NCI-H1436 treated with DMSO at 0.1 percent for 48 hours (cell line): ENCODE measurements at regions not wholly inside any gene's neighbourhood (a gene's known extent, or its start where the extent isn't known, plus 50 kb on each side); places are given as distances from the start of the nearest gene placed in this dataset.

Source experiments
- DNase-seq: peaks from one replicate; lab custom pipeline; 2025; lab: John Stamatoyannopoulos, UW

- no peak for DNase-seq
These were observed 175.4 kb upstream of the TP63 start for GRCh38 chr3:189455641-189456417.

- no peak for DNase-seq
These were observed 174.0 kb upstream of the TP63 start for GRCh38 chr3:189457201-189457607.

DNA sequence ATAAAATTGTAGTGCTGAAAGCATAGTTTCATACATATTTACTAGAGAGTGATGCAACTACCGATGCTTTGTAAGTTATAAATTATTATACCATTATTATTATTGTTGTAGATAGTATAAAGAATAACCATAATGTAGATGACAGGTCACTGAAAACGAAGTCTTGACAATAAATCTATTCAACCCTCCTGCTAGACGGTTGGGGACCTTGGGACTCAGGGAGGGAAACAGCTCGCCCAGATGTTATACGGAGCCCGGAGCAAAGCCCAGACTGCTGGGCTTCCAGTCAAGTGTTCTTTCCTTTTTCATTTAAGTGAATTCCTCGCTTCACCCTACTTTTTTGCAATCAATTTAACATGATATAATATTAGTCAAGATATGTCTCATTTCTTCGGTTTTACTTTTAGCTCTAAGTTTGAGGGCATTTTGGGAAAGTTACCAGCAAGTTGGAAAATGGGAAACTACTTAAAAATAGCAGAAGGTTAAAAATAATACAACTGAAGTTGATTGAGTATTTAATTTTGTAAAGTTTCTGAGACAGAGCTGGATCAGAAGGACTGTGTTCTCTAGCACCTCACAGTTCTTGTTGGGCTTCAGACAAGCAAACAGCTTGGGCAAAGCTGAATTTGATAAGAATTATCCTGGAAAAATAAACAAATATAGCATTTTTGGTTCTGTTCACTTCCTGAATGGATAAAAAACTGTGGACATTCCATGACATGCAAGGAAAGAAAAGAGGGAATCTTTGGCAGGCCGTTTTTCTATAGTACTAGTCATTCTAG is 173.4 kb upstream of the TP63 start:
- DNase-seq: no peak

- DNase-seq: no peak
These were observed 172.7 kb upstream of the TP63 start for GRCh38 chr3:189458528-189458927.

GRCh38 chr3:189459231-189459630 is 172.0 kb upstream of the TP63 start:
- no peak for DNase-seq

GRCh38 chr3:189460511-189460910 is 170.7 kb upstream of the TP63 start:
- no peak for DNase-seq

DNA sequence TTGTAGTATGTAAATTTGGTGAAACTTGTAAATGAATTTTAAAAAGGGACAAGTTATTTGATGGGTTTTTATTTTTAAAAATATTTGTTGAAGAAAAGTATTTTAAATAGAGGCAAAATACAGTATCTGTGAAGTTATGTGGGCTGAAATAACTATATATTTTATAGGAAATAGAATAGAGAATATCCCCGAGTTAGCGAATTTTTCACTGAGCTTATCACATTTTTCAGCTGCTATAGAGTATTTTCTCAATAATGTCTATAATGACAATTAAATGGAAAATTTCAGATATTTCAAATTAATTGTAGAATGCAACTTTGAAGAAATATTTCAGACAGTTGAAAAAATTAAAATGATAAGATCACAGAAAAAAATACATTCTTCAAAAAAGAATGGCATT is 166.4 kb upstream of the TP63 start:
- DNase-seq: no peak

- DNase-seq: no peak
These were observed 165.2 kb upstream of the TP63 start for GRCh38 chr3:189466004-189466403.

DNA sequence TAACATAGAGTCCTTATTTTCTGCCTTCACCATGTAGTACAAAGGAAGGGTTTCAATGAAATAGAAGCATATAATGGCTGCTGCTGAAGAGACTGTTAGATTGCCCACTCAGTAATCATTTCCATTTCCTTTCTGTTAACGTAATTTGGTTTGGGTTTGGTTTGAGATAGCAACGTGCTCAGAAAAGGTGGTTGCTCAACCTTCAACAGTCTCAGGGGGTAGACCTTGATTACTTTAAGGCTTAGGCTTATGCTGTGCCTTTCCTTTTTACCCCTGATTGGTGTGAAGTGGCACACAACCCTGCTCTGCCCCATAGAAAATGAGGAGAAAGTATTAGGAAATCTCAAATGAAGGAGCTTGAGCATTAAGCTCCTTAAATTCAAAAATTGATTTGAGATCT is 163.7 kb upstream of the TP63 start:
- peak; percentile 100 for DNase-seq

- no peak for DNase-seq
These were observed 156.2 kb upstream of the TP63 start for GRCh38 chr3:189474944-189475343.

DNA sequence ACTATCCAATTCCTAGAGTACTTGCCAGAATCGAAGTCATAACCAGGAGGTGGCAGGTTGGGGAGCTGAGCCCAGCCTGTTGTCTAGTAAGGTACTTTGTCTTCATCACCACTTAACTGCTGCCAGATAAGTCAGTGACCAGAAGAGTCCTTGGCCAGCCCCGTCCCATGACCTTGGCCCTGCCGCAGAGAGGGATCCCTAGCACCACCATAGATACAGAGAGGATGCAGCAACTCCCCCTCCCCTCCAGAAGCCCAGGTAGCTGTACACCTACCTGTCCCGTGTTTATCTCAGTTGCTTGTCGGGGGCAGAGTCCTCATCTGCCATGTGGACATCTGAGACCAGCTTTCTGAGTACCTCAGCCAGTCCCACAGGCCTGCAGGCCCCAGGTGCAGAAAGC is 153.6 kb upstream of the TP63 start:
- no peak for DNase-seq

- DNase-seq: no peak
These were observed 144.6 kb upstream of the TP63 start for GRCh38 chr3:189486556-189486955.

DNA sequence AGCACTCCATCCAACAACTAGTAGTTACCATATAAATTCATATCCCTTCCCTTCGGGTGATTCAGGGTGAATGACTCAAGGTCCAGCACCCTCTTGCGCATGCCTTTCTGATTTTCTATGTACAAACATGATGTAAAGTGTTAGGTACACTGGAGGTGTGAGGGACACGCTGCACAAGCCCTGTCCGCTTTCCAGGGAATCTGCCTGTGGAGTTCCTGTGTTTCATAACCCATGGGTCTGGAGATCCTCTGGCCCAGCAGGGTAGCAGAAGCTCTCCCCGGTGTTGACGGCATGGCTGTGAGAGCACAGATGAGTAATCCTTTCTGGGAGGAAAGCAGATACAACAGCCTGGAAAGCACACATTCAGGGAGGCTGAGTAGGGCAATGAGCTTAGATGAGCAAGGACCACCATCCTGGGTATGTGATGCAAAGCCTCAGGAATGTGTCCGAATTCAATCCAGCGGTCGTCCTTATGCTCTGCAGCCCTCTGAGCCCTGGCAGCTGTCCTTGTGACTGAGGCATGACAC is 142.9 kb upstream of the TP63 start:
- DNase-seq: no peak

- DNase-seq: no peak
These were observed 140.9 kb upstream of the TP63 start for GRCh38 chr3:189490337-189490736.

- DNase-seq: no peak
These were observed 140.4 kb upstream of the TP63 start for GRCh38 chr3:189490749-189491148.

DNA sequence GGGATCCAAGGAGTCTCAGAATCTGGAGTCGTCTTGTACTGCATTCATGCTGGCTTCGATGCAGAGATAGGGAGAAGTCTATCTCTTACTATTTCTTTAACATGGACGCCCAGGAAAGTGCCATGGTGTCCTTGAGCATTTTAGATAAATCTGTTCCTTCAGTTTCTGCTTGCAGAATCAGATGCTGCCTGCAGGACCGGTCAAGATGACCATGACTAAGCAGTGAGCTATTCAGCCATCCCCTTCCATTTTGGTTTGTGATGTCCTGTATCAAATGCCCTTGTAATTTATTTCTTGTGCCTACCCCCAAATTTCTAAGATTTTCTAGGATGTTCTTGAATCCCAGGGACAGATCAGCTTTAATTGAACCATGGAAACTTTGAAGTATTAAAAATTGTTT is 139.4 kb upstream of the TP63 start:
- no peak for DNase-seq

GRCh38 chr3:189493271-189493670 is 137.9 kb upstream of the TP63 start:
- DNase-seq: no peak

GRCh38 chr3:189494632-189495031 is 136.6 kb upstream of the TP63 start:
- no peak for DNase-seq

- no peak for DNase-seq
These were observed 134.6 kb upstream of the TP63 start for GRCh38 chr3:189496375-189497138.

DNA sequence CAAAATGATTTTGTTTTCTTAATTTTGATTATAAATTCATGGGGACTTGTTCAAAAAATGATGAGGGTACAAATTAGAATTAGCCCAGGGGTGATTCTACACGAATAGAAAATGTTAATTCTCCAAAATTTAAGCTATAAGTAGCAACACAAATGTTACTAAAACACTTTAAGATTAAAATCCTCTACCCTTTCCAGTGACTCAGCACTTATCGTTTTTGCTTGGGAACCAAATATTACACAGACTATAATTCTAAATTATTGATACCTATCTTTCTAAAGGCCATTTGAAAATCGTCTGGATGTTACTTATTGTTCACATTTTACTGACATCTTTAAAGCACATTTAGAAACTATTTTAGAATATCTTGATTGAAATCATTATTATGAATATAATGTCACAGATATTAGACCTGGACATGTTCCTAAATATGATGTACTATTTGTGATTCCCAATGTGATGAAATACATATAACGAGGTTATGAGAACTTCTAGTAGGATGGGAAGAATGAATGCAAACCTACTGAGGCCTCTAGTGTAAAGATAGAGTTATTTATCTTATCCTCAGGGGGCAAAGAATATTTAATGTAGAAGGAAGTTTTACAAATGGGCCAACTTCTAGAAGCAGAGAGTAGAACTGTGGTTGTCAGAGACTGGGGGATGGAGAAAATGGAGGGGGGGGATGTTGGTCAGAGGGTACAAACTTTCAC is 132.0 kb upstream of the TP63 start:
- DNase-seq: no peak

DNA sequence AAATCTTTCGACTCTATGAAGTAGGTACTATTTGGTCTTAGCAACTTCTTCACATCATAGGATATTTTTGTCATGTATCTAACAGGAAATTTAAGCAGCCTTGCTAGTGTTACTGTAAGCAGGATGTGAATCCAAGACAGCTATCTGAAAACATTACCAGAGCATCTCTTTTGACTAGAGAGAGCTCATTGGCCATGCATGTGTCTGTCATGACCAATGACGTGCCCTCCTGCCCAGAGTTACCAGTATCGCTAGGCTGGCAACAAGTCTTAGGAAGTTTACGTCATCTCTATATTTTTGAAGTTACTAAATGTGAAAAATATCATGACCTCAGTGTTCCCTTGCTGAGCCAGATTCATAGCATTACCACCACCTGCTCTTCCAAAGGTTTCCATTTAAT is 130.9 kb upstream of the TP63 start:
- DNase-seq: no peak
